T1000 (cell line): ENCODE measurements at regions not wholly inside any gene's neighbourhood (a gene's known extent, or its start where the extent isn't known, plus 50 kb on each side); places are given as distances from the start of the nearest gene placed in this dataset.

ENCODE experiments used
- DNase-seq: peaks from one replicate; lab custom pipeline; 2025; ENCODE audit warnings: mixed read lengths; lab: John Stamatoyannopoulos, UW

DNA sequence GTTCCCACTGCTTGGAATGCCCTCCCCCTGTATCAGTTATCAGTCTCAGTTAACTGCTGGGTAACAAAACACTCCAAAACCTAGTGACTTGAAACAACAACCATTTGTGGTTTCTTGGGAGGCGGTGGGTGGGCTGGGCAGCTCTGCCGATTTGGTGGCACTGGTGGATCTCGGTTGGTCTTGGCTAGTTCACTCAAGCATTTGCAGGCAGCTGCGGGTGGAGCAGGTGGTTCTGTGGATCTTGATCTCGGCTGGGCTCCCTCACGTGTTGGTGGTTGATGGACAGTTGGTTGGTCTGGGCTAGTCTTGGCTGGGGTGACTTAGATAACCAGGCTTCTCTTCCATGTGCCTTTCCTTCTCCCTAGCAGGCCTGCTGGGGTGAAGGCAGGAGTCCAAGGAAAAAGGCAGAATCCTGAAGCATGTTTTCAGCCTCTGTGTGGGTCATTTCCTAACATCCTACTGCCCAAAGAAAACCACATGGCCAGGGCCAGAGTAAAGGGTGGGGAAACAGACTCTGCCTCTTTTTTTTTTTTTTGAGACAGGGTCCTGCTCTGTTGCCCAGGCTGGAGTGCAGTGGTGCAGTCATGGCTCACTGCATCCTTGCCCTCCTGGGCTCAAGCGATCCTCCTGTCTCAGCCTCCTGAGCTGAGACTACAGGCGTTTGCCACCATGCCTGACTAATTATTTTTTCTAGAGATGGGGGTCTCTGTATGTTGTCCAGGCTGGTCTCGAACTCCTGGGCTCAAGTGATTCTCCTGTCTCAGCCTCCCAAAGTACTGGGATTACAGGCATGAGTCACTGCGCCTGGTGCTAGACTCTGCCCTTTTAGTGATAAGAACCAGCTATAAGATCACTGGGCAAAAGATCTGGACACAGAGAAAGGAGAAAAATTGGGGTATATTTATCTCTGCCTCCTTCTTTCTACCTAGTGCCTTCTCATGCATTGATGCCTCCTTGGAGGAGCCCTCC lies 183.7 kb downstream of the RGS3 start:
- DNase-seq = no peak

DNA sequence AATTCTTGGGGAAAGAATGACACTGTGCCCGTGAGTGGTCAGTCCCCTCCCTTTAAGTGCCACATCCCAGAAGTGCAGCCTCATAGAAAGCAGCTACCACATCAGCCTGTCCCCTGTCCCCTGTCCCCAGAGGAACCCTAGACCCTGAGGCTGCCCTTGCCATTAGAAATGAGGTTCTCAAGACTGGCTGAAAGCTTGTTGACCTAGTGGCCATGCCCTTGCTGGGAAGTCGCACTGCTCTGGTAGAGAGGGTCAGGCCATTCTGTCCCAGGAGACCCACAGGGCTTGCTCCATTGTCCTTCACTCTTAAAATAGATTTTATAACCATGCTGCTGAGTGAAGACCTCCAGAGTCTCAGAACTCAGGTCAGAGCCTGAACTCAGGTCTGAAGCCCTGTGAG lies 184.5 kb downstream of the RGS3 start:
- no peak for DNase-seq

DNA sequence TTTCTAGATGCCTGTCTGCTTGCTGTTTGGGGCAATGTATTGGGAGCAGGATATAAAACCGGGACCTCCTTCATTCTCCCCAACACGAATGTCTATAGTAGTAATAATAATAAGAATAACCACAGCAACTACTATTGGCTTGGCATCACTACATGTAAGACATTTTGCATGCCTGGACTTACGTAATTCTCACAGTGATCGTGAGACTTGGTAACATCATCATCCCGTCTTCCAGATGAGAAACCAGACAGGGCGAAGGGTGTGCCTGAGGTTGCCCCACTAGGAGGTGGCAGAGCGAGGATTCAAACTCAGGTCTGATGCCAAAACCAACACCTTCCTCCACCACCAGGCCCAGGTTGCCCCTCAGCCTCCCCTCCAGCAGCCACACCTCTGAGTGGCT lies 185.1 kb downstream of the RGS3 start:
- DNase-seq = no peak

DNA sequence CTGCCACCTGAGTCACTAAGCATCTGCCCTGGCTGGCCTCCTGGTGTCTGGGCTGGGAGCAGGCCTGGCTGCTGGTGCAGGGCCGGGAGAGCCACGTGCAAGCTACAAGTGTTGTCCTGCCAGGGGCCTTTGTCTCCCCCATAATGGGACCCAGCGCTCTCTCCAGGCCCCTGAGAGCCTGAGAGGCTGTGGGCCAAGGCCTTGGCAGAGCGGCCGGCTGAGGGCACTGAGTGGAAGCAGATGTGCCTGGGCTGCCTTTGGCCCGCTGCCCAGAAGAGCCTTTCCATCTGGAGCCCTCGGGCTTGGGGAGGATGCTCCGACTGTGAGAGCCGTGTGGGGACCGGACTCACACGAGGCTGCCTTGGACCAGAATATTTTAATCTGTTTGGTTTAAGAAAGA lies 185.5 kb downstream of the RGS3 start:
- no peak for DNase-seq

DNA sequence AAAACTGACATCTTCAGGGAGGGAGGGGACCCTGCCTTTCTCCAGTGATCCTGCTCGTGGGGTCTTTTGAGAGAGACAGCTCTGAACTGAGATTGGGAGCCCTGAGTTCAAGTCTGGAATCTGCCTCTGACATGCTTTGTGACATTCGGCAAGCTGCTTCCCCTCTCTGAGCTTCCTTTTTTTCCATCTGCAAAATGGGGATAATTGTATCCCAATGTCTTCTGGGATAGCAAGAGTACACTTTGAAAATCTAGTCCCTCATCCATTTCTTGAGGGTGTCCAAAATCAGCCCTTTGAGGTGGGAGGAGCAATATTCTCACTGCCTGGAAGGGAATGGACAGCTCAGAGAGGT lies 186.3 kb downstream of the RGS3 start:
- no peak for DNase-seq

DNA sequence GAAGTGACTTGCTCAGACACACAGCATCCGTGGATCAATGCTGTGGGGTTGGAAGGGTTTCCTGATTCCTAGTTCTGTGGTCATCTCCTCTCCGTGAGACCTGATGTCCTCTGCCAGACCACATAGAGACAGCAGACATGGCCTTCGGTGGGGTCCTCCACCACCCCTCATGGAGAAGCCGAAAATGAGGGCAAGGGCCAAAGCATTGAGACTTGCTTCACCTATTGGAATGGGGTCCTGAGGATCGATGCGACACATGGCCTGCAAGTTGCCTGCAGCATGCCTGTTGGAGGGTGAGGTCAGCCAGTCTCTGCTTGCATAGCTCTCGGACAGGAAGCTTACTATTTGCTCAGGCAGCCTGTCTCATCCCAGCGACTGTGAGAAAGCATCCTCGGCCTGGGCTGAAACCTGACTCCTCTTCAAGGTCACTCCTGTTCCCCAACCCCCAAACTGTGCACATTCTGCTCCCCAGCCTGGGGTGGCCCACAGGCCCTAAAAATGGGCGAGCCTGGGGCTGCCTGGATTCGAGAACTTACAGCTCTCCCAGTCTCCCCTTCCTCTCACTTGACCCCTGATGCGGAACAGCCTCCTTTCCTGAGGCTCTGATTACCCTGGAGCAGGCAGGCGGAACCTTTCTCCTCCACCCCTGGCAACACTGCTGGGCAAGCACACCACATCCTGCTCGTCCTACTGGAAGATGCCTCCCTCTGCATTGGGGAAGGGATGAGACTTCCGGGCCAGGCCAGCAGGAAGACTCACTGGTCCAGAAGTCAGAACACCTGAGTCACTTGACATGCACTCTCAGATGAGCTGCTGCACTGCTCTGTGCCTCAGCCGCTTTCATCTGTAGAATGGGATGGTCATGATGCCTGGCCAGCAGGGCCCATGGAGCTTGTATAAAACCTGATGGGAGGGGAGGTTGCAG lies 186.9 kb downstream of the RGS3 start:
- no peak for DNase-seq

DNA sequence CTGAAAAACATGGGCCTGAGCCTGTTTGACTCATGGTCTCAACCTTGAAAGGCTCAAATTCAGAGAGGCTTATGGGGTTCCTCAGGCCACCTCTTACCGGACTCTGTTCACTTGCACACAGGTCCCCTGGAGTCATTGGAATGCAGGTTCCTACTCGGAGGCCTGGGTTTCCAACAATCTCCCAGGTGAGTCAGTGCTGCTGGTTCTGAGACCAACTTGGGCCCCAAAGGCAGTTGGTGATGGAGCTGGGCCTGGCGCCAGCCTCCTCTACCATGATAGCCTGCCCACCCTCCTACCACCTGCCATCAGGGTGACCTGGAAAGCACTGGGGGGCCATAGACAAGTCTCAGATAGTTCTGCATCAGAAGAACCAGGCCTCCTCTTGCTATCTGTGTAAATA lies 188.4 kb downstream of the RGS3 start:
- DNase-seq = no peak

DNA sequence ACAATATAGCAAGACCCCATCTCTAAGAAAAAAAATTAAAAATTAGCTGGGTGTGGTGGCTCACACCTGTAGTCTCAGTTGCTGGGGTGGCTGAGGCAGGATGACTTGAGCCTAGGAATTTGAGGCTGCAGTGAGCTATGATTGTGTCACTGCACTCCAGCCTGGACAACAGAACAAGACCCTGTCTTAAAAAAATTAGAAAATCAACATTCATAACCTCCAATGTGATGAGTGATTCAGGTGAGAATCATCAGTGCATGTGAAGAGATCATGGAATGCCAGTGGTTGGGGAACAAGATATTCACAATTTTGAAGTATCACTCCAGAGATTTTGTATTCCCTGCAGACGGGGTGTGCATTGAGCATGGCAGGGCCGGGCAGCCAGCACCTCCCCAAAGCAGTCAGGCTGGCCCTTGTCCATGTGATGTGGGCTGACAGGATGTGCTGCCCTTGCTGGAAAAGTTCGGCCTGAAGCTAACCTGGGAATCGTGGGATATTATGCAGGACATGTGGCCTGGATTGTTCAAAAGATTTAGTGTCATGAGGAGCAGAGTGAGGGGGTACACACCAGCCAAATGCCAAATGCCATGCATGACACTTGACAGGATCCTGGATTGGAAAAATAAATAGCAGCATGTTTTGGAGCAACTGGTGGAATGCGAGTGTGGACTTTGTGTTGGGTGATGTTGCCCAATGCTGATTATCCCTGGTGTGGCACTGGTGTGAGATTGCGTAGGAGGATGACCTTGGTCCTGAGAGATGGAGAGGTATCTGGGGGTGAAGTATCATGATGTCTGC lies 189.0 kb downstream of the RGS3 start:
- no peak for DNase-seq

DNA sequence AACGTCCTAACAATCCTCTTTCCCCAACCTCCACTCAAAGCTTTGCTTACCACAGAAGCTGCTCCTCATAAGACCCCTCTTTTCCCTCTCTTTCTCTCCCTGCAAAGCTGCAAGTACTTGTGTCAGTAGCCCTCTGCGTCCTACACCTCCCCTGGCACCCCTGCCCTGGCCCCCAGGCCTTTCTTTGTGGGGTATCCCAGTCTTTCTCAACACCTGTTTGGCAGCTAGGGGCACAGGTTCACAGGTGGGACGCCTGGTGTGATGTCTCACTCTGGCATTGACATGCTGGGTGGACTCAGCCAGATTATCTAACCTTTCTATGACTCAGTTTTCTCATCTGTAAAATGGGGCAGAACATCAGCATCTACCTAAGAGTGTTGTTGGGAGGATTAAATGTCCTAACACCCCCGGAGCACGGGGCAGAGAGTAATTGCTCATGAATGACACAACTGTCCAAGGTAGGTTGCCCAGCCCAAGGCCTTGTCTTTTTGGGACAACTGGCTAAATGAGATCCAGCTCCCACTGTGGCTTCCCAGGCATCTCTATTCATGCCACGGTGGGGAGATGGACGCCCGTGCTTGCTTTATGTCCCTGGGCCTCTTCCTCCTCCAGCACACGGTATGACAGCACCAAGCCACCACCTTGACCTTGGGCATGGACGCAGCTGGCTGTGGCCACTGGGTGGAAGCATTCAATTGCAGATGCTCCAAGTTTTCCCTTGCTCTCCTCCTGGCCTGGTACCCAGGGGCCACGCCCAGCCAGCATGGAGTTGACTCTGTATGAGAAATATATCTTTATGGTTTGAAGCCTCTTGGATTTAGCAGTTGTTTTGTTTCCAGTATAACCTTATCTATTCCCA lies 190.4 kb downstream of the RGS3 start:
- no peak for DNase-seq

DNA sequence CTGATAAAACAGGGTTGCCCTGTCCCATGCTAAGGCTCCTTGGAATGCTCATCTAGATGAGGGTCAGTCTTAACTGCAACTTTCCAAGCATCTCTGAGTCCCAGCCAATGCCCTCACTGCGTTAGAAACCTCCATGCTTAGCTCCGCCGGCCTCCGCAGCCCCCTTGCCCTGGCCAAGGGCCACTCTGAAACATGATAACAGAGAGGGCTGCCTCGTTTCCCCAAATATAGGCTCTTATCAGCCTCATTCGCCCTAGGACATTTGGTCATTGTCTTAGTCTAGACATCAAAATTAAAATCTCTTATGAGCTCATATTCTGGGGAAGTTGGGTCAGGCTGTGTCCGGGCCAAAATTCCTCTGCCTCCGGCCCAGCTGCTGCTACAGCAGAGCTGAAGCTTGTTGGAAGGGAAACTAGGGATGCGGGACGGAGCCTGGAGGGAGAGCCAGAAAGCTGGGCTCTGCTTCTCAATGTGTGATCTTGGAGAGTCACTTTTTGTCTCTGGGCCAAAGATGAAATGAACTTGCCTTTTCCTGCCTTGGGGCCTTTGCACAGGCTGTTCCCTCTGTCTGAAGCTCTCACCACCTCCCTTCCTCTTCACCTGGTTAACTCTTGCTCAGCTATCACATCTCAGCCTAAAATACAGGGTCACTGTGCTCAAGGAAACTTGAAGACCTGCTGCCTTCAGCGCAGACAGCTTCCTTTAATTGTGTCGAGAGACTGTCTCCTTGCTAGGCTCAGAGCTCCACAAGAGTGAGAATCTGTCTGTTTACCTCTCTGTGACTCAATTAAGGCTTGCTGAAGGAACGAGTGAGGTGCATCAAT lies 191.3 kb downstream of the RGS3 start:
- DNase-seq = no peak

DNA sequence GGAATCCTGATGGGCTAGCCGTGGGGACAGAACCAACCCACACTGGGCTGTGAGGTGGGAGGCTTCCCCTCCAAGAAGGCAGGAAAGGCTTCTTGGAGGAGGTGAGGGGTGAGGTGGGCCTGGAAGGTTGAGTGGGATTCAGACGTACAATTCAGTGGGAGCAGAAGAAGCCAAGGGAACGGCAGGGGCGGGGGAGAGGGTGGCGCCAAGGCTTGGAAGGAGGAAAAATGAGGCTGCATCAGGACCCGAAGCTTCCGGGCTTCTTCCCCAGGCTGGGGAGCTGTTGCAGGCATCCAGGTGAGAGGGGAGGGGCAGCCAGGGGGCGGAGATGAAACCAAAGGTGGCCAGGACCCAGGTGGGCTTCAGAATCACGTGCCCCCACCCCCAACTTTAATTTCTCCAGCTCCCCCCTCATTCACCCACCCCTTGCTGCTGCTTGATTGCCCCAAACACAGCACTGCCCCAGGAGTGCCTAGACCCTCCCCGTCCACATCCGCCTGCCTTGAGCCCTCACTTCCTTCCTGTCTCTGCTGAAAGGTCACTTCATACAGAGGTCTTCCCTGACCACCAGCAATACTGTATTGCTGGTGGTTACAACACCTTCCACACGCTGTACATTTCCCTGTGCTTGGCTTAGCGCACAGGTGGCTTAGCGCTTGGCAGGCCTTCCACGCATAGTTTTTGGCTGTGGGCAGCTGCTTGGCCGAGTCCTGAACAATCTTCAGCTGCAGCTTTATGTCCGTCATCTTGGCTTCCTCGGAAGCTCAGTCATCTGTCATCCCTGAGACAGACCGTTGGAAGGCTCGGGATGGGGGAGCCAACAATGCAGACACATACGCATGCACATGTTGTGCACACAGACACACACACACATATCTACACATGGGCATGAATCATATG lies 193.5 kb downstream of the RGS3 start:
- DNase-seq = no peak

DNA sequence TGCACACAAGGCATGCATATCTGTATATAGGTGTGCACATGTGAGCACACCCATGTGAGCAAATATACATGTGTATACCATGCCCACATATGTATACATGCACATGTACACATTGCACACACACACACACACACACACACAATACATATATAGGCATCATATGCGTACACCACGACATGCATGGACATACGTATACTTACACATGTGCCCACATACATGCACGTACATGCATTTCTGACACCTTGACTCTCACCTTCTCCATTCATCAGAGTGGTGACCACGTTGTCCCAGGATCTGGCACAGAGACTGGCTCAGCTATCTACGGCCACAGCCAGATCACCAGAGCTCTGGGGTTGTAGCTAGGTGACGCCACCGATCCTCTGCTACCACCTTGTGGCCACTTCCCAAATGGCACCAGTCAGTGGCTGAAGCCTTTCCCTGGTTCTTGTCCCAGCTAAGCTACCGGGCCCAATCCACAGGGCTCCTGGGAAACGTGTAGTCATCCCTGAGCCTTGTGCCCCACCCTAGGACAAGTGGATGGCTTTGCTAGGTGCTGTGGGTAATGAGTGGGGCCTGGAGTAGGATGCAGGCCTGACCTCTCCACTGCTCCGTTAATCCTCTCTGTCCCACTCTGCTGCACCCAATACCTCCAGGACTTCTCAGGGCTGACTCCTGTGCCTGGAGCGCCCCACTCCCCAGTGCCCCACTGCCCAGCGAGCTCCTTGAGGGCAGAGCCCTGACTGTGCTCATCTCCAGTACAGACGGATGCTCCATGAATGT lies 194.4 kb downstream of the RGS3 start:
- peak; percentile 77 for DNase-seq

DNA sequence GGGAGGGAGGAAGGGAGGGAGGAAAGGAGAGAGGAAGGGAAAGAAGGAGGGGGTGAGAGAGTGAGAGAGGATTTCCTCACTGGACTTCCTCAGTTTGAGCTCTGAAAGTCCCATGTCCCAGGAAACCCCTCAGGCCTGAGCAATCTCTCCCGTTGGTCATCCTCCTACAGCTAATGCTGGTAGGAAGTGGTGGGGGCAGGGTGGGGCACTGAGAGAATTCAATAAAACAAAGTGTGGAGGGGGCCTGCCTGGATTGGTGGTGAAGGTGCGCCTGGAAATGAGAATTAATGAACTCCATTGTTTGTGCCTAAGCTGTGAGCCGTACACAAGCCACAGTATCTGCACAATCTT lies 195.0 kb downstream of the RGS3 start:
- DNase-seq = no peak

DNA sequence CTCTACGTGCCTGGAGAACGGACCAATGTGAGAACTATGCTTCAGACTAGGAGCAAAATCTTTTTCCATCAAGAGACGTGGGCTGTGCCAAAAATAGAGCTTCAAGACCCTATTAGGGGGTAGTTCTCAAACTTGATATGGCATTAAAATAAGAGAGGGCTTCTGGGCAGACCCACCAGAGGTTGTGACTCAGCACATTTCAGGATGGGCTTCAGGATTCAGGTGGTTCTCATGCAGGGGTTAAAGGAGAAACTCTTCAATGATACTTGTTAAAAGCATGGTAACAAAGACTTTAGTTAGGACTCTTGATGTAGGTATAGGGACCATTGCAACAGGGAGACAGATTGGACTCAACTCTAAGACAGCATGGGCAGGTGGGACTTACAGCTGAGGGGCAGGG lies 195.5 kb downstream of the RGS3 start:
- no peak for DNase-seq

DNA sequence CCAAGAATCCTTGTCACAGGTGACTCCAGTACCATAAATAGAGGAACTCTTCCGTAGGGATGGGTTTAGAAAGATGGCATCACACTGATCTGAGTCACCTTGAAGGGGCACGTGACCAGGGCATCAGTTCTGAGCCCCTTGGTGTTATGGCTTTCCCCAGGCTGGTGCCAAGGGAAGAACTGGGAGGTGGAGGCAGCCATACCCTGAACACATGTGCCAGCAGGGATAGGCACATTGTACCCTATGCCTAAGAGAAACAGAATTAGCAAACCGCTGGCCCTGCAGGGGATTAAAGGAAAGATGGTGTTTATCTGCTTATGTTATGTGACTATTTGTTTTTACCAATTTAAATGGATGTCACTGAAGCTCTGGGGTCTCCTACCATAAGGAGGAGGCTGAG lies 196.2 kb downstream of the RGS3 start:
- DNase-seq = no peak

DNA sequence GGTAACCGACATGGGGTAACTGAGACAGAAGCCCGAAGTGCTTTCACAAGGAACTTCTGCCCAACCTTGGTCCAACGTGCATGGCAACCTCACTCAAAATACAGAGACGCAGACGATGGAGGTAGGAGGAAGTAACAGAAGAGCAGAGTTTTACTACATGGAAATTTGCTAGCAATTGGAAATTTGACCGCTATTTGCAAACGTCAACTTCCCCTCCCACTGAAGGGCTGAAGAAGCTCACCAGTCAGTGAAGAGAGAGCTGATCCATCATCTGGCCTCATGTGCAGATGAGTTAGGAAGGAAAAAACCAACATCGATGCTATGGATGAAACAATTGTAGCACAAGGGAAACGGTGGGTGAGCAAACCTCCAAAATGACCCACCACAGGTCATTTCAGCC lies 196.7 kb downstream of the RGS3 start:
- DNase-seq = no peak

DNA sequence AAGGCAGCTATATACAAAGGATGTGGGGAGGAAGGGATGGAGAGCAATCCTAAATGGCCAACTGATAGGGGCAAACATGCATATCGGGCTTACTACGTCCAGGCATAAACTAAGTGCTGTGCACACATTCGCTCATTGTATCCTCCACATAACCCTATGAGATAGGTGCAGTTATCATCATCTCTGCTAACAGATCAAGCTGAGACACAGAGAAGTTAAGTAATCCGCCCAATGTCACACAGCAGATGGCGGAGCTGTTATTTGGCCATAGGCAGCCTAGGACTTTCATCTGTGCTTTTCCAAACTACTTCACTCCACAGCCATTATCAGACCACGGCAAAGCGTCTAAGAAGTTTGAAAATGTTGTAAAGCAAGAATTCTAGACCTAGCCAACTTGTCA lies 197.5 kb downstream of the RGS3 start:
- no peak for DNase-seq

DNA sequence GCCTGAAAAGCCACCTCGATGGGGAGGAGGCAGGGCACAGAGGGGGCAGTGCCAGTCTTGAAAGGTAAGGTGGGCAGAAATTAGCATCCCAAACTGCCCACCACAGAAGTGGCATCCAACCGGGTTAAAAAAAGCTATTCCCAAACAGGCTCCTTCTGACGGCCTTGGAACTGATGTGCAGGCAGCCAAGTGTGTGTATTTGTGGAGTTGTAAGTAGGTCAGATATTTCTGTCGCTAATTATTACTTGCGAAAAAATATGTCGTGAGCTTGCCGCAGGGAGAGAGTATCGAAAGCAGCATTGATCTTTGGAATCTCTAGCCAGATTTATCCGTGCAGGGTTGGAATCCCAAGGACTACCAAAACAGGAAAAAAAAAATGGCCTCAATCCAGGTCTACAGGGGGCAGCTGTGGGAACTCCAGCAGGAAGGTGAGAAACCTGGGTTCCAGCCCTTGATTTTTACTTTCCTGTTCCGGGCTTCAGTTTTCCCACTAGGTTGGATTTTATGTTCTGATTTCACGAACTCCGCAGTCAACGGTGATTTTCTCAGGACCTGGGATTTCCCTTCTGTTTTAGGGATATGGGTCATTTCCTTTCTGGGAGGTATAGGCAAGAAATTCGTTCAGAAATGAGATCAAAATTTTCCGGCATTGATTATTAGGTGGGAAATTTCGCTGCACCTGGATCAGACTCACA lies 200.8 kb downstream of the RGS3 start:
- DNase-seq = no peak
